K562 (cell line): ENCODE measurements at regions not wholly inside any gene's neighbourhood (a gene's known extent, or its start where the extent isn't known, plus 50 kb on each side); places are given as distances from the start of the nearest gene placed in this dataset.

Experiments
- ATAC-seq: fragments of 200-7000 bp; cut with Tn5 transposase; 3 replicates; pipeline ENCODE4 v1.9.1; 2020; ENCODE audit warnings: moderate library complexity
- BruUV-seq: library from RNA; stranded (reverse); fragments of 400-500 nt; replicated peaks from 2 replicates; lab custom pipeline; 2021; lab: Mats Ljungman, UMichigan
- CTCF ChIA-PET: fragments of 300-600 bp; formaldehyde crosslinking; extraction: SDS; loops from one replicate; lab custom pipeline; 2021; ENCODE audit warnings: low intra/inter-chr PET ratio; lab: Yijun Ruan, JAX
- POLR2A ChIA-PET: fragments of 300-600, 350-650 bp; sonication (Branson Sonifier 250); formaldehyde crosslinking; extraction: SDS; loops from one replicate; lab custom pipeline; 2021; ENCODE audit warnings: antibody characterized with exemption, inconsistent platforms; lab: Yijun Ruan, JAX
- DNase-seq, 4 experiments: peaks; one replicate each; pipeline versions ENCODE4 v3.0.0 to v3.0.0-alpha.2; 2011 to 2018; ENCODE audit warnings: low spot score in 3 of 4, mixed read lengths in 3 of 4; ENCODE audit errors: extremely low read depth in 1 of 4
- FAIRE-seq: peaks from 2 replicates; lab custom pipeline; 2011; peaks lifted over from hg19 to GRCh38; lab: Jason Lieb, UNC
- H2AFZ ChIP-seq: 2 replicates; pipeline ENCODE4 v1.6.0; 2011; ENCODE audit warnings: low read depth, low read length, control low read depth, inconsistent platforms
- H3K27ac ChIP-seq: fragments of 200-600 bp; 3 replicates; pipeline ENCODE4 v1.8.0; 2011; ENCODE audit warnings: low read depth, mild to moderate bottlenecking, control low read depth, inconsistent platforms, low read length, moderate library complexity, mixed read lengths; ENCODE audit errors: extremely low read depth
- H3K27me3 ChIP-seq, 2 experiments: fragments of 300-600 bp in 1 of 2; 2 replicates in 1 of 2; 3 replicates in 1 of 2; pipeline versions ENCODE4 v1.6.0 to v1.8.0; 2011; ENCODE audit warnings: inconsistent platforms in 2 of 2, low read length in 2 of 2, mild to moderate bottlenecking in 1 of 2, mixed read lengths in 1 of 2, moderate library complexity in 1 of 2; ENCODE audit not compliant: control insufficient read depth in 2 of 2, insufficient read depth in 2 of 2
- H3K36me3 ChIP-seq: fragments of 300-600 bp; 3 replicates; pipeline ENCODE4 v1.8.0; 2011; ENCODE audit warnings: mild to moderate bottlenecking, low read length, inconsistent platforms; ENCODE audit not compliant: control insufficient read depth, insufficient read depth
- H3K4me1 ChIP-seq, 2 experiments: fragments of 200-600 bp in 1 of 2; replicated peaks in 1 of 2; 2 replicates in 1 of 2; 3 replicates in 1 of 2; pipeline versions ENCODE4 v1.5.1 to v1.8.0; 2011; ENCODE audit warnings: inconsistent platforms in 2 of 2, low read length in 2 of 2, mild to moderate bottlenecking in 1 of 2, mixed read lengths in 1 of 2, moderate library complexity in 1 of 2; ENCODE audit not compliant: control insufficient read depth in 2 of 2, insufficient read depth in 2 of 2
- H3K4me2 ChIP-seq: 2 replicates; pipeline ENCODE4 v1.6.1; 2011; ENCODE audit warnings: low read length, control low read depth, inconsistent platforms, mixed read lengths; ENCODE audit not compliant: insufficient read depth
- H3K4me3 ChIP-seq: fragments of 200-600 bp; sonication (generic), shearing (Covaris generic); 2 replicates; pipeline ENCODE4 v1.5.1; 2016; ENCODE audit warnings: control low read depth, inconsistent platforms
- H3K79me2 ChIP-seq: fragments of 200-600 bp; 3 replicates; pipeline ENCODE4 v1.8.0; 2011; ENCODE audit warnings: low read length, inconsistent platforms; ENCODE audit not compliant: control insufficient read depth, insufficient read depth
- H3K9ac ChIP-seq, 2 experiments: 2 replicates each; pipeline versions ENCODE4 v1.6.0 to v1.6.1; 2011; ENCODE audit warnings: low read depth in 2 of 2, low read length in 2 of 2, control low read depth in 1 of 2, inconsistent platforms in 1 of 2, mild to moderate bottlenecking in 1 of 2, mixed read lengths in 1 of 2; ENCODE audit not compliant: insufficient read depth in 1 of 2
- H3K9me1 ChIP-seq: one replicate; pipeline ENCODE4 v1.6.0; 2011; ENCODE audit warnings: inconsistent platforms, mild to moderate bottlenecking, low read length, moderate library complexity; ENCODE audit not compliant: control insufficient read depth, insufficient read depth
- H3K9me3 ChIP-seq: replicated peaks from 2 replicates; pipeline ENCODE4 v1.5.1; 2011; ENCODE audit warnings: low read depth, low read length, inconsistent platforms; ENCODE audit not compliant: control insufficient read depth, insufficient read depth
- H4K20me1 ChIP-seq: replicated peaks from 2 replicates; pipeline ENCODE4 v1.6.1; 2011; ENCODE audit warnings: low read length, inconsistent platforms, mixed read lengths; ENCODE audit not compliant: control insufficient read depth, insufficient read depth
- C11orf30 ChIP-seq: fragments of 450-650 bp; IDR thresholded peaks from 2 replicates; pipeline ENCODE4 v1.6.1; 2016; ENCODE audit warnings: low read depth, mild to moderate bottlenecking
- ETS2 ChIP-seq: IDR thresholded peaks from 2 replicates; pipeline ENCODE4 v1.6.1; 2016; ENCODE audit warnings: borderline replicate concordance, missing genetic modification characterization, mild to moderate bottlenecking, moderate library complexity, missing compliant biosample characterization; ENCODE audit not compliant: poor library complexity, severe bottlenecking
- FOXJ3 ChIP-seq: sonication (generic); formaldehyde crosslinking; IDR thresholded peaks from 2 replicates; pipeline ENCODE4 v1.4.0; 2020; ENCODE audit warnings: mild to moderate bottlenecking, missing genetic modification reagents
- FOXM1 ChIP-seq, 2 experiments: fragments of 450-650 bp in 1 of 2; sonication (generic) in 1 of 2; formaldehyde crosslinking in 1 of 2; IDR thresholded peaks; 2 replicates each; pipeline versions ENCODE4 v1.6.1 to v1.9.0; 2017 to 2022; ENCODE audit warnings: low read depth in 2 of 2, mild to moderate bottlenecking in 2 of 2, missing genetic modification reagents in 1 of 2, moderate library complexity in 1 of 2
- MCM3 ChIP-seq: fragments of 450-650 bp; IDR thresholded peaks from 2 replicates; pipeline ENCODE4 v1.6.1; 2016
- MLLT1 ChIP-seq, 2 experiments: fragments of 450-650 bp; IDR thresholded peaks; 2 replicates each; pipeline ENCODE4 v1.6.1; 2016
- SRSF3 ChIP-seq: fragments of 200-400 bp; formaldehyde crosslinking; IDR thresholded peaks from 2 replicates; pipeline ENCODE4 v1.6.1; 2016; ENCODE audit warnings: mild to moderate bottlenecking, low read length, moderate library complexity; ENCODE audit not compliant: insufficient read depth
- WGBS: fragments of 100-300 bp; shearing (Covaris generic); methylation state at CpG from one replicate; pipeline ENCODE4 v1.1.6; 2016; ENCODE audit warnings: low coverage, mixed read lengths; ENCODE audit not compliant: insufficient coverage; ENCODE audit errors: missing lambda C conversion rate; 5-methylcytosine and 5-hydroxymethylcytosine counted together
- in situ Hi-C: fragments of 300-500 bp; cut with MboI; formaldehyde crosslinking; loops from 4 replicates; pipeline ENCODE4 v1.15.0; 2018; ENCODE audit warnings: inconsistent platforms, mixed read lengths
- intact Hi-C: fragments of 100-400 bp; cut with micrococcal nuclease; formaldehyde crosslinking; loops from 2 replicates; pipeline ENCODE4 v1.14.2; 2022
- TF ChIP-seq, protein P1 (sequence below): fragments of 450-650 bp; formaldehyde crosslinking; IDR thresholded peaks from 2 replicates; pipeline ENCODE4 v1.4.0; 2020; ENCODE audit warnings: mild to moderate bottlenecking, mixed read lengths

- no peak for FAIRE-seq
- no peak overlapping the region for H3K9ac ChIP-seq
- BruUV-seq: no TSS peak
- no peak overlapping the region for H3K27ac ChIP-seq
- WGBS: under 1% methylated on average over 19 of the region's 19 CpGs
- no peaks in the 10 kb centered on the region for H3K36me3 ChIP-seq
- POLR2A ChIA-PET: no interaction called here
- CTCF ChIA-PET: no interaction called here
- intact Hi-C loops (no loop called here), in situ Hi-C loops (no loop called here)
- peaks cover 27 to 55% of the 10 kb centered on the region in 2 experiments; a peak in 4 of 5 replicates for H3K27me3 ChIP-seq
- TF ChIP-seq C11orf30 (no peak), MCM3 (no peak), SRSF3 (no peak), ETS2 (no peak), MLLT1 (IDR thresholded peaks at IDR 0.05) (no peak), FOXM1 (IDR thresholded peaks at IDR 0.05; ENCODE audit: low read depth) (no peak), FOXM1 (CRISPR knock-in tag; IDR thresholded peaks at IDR 0.05; ENCODE audit: low read depth) (no peak), FOXJ3 (CRISPR knock-in tag) (no peak)
- TF ChIP-seq, protein P1, sequence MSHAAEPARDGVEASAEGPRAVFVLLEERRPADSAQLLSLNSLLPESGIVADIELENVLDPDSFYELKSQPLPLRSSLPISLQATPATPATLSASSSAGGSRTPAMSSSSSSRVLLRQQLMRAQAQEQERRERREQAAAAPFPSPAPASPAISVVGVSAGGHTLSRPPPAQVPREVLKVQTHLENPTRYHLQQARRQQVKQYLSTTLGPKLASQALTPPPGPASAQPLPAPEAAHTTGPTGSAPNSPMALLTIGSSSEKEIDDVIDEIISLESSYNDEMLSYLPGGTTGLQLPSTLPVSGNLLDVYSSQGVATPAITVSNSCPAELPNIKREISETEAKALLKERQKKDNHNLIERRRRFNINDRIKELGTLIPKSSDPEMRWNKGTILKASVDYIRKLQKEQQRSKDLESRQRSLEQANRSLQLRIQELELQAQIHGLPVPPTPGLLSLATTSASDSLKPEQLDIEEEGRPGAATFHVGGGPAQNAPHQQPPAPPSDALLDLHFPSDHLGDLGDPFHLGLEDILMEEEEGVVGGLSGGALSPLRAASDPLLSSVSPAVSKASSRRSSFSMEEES (CRISPR knock-in tag): no peak
- no peaks in the 10 kb centered on the region; the same call in 1 of the 2 replicates for H4K20me1 ChIP-seq
- DNase-seq: no peak
- no peak overlapping the region for H3K4me3 ChIP-seq
- ATAC-seq: no peak
- no peak overlapping the region for H2AFZ ChIP-seq
- H3K9me1 ChIP-seq: peaks cover 3% of the 10 kb centered on the region
- no peaks in the 10 kb centered on the region for H3K4me1 ChIP-seq
- H3K79me2 ChIP-seq: no peaks in the 10 kb centered on the region
- H3K9me3 ChIP-seq: no peaks in the 10 kb centered on the region; the same call in 1 of the 2 replicates
- no peak overlapping the region for H3K4me2 ChIP-seq
Measured at GRCh38 chr16:50445621-50446555, 77.1 kb upstream of the BRD7 start.
